ENCODE measurements at regions not wholly inside any gene's neighbourhood (a gene's known extent, or its start where the extent isn't known, plus 50 kb on each side); places are given as distances from the start of the nearest gene placed in this dataset.

DNA sequence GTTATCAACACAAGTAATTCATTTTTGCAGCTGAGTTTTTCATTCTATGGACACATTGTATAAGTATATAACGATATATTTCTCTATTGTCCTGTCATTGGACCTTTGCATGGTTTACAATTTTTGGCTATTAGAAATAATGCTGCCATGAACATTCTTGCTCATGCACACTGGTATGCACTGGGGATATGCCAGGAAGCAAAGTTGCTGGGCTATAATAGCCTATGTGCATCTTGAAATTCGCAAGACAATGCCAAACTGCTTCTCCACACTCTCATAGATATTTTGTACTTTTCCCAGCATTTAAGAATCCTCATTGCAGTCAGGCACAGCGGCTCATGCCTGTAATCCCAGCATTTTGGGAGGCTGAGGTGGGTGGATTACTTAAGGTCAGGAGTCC, 852.6 kb upstream of the ID2 start:
- no peak overlapping the region for H3K4me3 ChIP-seq (ENCODE audit: low read depth, low read length)
- no peak for DNase-seq (ENCODE audit: low read depth)

DNA sequence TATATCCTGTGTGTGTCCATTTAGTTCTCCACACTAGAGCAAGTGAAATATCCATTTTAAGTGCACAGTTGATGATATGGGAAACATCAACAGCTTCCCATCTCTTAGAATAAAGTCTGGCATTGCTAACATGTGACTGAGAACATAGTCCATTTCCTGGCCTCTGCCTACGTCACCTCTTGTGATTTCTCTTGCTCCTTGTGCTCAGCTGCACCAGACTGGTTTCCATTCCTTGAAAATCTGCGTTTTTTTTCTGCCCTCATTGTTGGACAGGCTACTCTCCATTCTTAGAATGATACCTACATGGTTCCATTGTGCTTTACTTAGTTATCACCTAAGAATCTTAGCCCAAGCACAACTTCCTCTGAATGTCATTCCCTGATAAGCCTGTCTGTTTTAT, 851.2 kb upstream of the ID2 start:
- DNase-seq (ENCODE audit: low read depth) = no peak
- H3K4me3 ChIP-seq (ENCODE audit: low read depth, low read length) = no peak overlapping the region

DNA sequence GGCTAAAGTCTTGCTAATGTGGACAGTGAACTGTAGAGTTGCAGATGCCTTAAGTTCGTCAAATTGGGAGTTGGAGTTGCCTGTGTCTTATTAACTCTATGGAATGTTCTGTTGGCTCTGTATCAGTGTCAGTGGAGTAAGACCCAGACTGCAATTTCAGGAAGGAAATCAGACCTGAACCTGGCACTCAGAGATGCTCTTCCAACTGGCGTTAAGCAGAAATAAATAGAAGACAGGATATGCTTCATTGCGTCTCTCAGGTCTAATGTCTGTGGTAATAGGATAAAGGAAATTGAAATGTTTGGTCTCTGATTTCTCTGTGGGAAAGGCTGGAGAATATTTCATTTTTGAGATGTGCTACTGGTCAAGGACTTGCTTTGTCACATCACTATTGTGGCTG, 846.7 kb upstream of the ID2 start:
- no peak overlapping the region for H3K4me3 ChIP-seq (ENCODE audit: low read depth, low read length)
- DNase-seq (ENCODE audit: low read depth) = no peak

DNA sequence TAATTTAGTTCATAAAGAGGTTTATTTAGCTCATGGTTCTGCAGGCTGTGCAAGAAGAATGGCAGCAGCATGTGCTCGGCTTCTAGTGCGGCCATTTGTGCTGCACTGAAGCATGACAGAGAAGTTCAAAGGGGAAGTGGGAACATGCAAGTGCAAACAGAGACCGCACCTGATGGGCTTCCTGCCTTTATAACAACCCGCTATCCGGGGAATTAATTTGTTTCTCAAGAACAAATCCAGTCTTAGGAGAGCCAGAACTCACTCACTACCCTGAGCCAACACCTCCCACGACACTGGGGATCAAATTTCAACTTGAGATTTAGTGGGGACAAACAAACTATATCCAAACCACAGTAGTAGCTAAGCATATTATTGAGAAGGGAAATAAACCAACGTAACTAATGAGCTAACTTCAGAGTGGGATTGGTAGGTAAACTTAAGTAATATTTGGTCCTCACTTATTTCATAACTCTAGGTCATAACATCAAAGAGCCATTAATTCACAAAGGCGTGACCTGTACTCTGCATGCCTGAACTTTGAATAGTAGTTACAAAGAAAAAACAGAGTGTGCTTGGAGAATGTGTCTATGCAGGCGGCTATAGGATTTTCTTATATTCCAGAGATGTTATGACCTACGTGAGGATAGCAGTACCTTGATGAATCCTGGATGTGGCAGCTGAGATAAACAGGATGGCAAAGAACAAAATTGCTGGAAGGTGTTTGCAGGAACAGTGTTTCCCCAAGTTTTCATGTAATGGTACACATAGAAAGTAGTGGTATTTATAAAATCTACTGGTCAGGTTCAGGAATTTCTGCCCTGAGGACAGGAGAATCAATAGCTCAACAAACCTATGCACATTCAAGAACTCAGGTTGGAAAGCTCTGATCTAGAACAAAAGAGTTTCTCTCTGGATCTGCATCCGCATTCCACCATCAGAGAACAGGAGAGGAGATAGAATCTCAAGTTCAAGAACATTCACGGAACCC, 845.9 kb upstream of the ID2 start:
- DNase-seq (ENCODE audit: low read depth) = no peak
- H3K4me3 ChIP-seq (ENCODE audit: low read depth, low read length) = no peak overlapping the region

DNA sequence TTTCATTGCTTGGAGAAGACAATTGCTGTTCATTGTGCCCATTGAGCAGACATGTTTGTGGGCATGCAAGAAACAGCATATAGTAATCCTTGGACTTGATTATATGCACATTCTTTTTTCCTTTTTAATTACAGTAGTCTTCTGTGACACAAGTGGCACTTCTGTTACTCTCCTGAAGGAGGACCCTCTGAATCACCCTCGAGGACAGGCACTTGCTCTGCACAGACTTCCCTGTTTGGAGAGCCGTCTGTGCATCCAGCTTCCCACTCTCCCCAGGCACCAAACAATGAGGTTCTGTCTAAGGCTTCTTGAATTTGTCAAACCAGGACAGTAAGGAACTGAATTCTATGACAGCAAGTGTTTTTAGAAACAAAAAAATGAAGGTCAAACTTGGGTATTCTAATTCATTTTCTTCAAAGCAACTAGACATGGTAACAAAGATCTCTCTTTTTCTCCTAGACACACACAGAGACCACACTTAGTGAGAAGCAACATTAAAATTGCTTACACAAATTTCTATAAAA, 844.6 kb upstream of the ID2 start:
- H3K4me3 ChIP-seq (ENCODE audit: low read depth, low read length) = no peak overlapping the region
- no peak for DNase-seq (ENCODE audit: low read depth)

DNA sequence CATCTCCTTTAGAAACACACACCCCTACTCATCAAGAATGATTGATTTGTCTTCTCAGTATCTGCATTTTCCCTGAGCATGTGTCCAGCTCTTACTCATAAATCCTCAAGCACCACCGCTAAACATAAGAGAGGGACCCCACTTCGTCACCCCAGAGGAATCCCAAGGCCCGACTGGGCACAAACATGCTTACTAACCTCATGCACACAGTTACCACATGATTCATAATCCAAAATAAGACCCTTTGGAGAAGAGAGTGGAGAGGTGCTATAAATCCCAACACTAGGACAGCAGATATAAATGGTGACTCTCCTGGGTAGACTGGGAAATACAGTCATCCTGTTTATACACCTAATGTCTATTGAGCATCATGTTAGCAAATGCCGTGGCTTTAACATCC, 843.2 kb upstream of the ID2 start:
- no peak overlapping the region for H3K4me3 ChIP-seq (ENCODE audit: low read depth, low read length)
- no peak for DNase-seq (ENCODE audit: low read depth)

DNA sequence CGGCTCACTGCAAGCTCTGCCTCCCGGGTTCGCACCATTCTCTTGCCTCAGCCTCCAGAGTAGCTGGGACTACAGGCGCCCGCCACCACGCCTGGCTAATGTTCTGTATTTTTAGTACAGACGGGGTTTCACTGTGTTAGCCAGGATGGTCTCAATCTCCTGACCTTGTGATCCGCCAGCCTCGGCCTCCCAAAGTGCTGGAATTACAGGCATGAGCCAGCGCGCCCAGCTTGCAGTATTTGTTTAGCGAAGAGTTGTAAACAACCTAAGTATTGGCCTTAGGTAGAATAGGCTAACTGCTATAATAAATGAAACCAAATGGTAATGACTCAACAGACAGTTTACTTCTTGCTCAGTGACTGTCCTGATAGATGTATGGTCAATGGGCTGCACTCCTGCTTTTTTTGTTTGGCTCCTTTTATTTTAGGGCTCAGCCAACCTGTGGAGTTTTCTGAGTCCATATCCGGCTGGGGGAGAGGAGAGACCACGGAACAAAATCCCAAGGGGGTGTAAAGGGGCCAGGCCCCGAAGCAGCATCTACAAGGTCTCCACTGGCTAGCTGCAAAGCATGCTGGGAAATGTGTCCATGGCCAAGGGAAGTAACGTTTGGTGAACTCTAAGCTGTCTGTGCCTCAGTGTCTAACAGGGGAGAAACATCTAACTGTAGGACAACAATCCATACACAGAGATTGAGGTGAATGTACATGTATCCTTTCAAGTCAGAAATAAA, 841.0 kb upstream of the ID2 start:
- H3K4me3 ChIP-seq (ENCODE audit: low read depth, low read length) = no peak overlapping the region
- no peak for DNase-seq (ENCODE audit: low read depth)

DNA sequence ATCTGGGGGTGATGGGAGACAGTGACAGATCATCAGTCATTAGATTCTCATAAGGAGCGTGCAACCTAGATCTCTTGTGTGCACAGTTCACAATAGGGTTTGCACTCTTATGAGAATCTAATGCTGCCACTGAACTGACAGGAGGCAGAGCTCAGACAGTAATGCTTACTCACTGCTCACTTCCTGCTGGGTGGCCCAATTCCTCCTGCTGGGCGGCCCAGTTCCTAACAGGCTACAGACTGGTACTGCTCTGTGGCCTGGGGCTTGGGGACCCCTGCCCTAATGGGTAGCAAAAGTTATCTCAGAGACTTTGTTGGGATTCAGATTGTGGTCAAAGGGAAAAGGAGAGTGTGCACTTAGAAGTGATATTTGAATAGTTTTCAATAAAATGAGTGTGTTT, 840.1 kb upstream of the ID2 start:
- no peak for DNase-seq (ENCODE audit: low read depth)
- H3K4me3 ChIP-seq (ENCODE audit: low read depth, low read length) = no peak overlapping the region

DNA sequence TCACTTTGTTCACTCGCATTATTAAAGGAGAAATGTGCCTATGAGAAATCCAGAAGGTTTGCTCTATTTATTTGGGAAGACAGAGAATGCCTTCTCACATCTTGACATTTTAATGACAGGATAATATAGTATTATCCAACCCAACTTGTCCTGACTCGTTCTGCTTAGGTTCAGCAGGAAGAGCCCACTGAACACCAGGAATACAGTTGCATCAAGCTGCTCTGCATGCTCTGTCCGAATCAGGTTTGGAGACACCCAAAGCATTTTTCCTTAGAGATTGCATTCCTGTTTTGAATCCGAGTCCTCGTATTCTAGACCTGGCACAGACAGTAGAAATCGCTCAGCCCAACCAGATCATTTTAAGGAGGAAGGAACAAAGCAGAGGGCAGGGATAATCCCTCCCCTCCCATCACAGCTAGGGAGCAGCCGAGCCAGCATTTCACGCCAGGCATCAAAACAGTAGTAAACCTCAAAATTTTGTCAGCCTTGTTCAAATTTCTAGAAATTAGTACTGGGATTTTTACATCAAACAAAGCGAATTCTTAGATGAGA, 837.4 kb upstream of the ID2 start:
- DNase-seq (ENCODE audit: low read depth) = no peak
- H3K4me3 ChIP-seq (ENCODE audit: low read depth, low read length) = no peak overlapping the region

DNA sequence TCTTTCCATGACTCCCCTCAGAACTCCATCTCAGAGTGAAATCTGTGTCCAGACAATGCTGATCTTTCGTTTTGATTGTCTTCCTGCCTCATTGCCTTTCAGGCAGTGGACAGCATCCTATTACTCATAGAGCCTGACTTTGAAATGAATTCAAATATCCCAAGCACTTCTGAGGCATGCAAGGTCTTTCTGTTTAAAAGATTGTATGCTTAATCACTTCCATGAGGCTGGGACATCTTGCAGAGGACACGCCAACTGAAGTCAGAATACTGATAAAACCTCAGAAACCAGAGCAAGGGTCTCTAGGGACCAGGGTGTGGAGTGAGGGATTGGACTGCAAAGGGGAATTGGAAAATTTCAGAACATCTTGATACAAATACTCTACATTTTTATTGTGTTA, 836.5 kb upstream of the ID2 start:
- DNase-seq (ENCODE audit: low read depth) = peak; percentile 67
- H3K4me3 ChIP-seq (ENCODE audit: low read depth, low read length) = no peak overlapping the region

DNA sequence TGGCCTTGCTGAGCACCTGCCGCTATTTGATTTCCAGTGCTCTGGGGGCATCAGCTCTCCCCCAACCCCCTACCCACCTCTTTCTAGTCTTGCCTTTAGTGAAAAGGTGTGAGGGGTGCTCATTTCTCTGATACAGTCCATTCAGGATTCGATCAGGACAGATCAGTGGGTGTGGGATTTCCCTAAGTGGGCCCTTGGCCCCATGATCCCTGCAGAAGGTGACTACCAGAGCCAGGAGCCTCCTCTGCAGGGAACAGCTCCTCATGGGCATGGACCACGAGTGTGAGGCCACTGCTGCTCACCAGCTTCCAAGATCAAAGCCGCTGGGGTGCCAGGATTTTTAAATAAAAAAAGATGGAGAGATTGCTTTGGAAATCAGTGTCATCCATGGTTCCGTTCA, 835.2 kb upstream of the ID2 start:
- no peak for DNase-seq (ENCODE audit: low read depth)
- H3K4me3 ChIP-seq (ENCODE audit: low read depth, low read length) = no peak overlapping the region

DNA sequence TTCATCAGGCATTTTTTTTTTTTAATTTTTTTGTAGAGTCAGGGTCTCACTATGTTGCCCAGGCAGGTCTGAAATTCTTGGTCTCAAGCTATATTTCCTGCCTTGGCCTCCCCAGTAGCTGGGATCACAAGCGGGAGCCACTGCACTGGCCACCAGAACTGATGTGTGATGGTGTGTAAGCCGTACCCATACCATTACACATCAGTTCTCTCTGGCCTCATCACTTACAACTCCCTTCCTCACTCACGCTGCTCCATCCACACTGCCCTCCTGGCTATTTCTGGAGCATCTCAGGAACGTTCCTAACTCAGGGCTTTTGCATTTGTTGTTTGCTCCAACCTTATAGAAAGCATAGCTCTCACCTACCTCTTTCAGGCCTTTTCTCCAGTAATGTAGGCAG, 834.5 kb upstream of the ID2 start:
- no peak for DNase-seq (ENCODE audit: low read depth)

DNA sequence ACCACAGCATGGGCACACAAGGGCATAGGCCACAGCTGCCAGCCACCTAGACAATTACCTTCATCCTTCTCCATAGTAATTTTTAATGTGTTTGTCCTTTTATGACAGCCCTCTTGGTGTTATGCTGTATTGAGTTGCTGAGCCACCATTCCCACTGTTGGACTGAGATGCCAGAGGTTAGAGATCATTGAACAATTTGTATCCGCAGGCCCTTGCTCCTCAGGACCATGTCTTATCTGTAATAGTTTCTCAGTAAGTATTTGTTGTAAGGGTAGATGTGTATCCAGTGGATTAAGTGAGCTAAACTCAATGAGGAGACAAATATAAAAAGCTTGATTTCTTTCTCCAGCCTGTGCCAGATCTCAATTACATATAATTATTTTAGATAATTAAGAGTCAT, 832.8 kb upstream of the ID2 start:
- H3K4me3 ChIP-seq (ENCODE audit: low read depth, low read length) = no peak overlapping the region
- DNase-seq (ENCODE audit: low read depth) = no peak

More for the DNA sequence above, 834.5 kb upstream of the ID2 start:
- H3K4me3 ChIP-seq (ENCODE audit: low read depth, low read length) = no peak overlapping the region

DNA sequence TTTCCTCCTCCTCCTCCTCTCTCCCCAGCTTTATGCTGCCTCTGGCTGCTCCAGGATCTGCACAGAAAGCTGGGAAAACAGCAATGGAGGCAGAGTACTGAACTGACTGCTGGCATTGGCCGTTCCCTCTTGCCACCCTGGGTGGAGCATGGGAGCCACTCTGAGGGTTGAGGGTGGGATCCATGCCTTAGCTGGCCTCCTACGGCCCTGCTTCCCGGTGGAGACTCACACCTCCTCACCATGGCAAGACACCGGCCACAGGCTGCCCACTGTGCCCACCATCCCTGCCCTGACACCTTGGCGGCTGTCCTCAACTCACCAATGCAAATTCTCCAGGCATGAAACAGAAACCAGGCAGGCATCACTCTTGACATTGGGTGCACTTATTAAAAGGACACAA, 832.3 kb upstream of the ID2 start:
- DNase-seq (ENCODE audit: low read depth) = no peak
- H3K4me3 ChIP-seq (ENCODE audit: low read depth, low read length) = no peak overlapping the region

DNA sequence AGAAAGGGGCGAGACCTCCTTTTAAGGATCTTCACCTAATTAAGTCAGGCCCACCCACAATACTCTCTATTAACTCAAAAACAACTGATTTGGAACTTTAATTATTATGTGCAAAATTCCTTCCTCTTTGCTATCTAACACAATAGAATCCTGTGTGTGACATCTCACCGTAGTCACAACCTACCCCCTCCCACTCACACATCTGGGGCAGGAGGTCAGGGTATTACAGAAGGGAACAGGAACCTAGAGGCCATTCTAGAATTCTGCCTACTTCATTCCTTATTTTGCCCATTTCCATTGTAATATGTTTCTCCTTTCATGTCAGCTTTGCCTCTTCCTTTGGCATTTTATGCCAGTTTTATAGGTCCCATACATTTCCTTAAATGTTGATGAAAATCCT, 829.3 kb upstream of the ID2 start:
- no peak overlapping the region for H3K4me3 ChIP-seq (ENCODE audit: low read depth, low read length)
- no peak for DNase-seq (ENCODE audit: low read depth)

DNA sequence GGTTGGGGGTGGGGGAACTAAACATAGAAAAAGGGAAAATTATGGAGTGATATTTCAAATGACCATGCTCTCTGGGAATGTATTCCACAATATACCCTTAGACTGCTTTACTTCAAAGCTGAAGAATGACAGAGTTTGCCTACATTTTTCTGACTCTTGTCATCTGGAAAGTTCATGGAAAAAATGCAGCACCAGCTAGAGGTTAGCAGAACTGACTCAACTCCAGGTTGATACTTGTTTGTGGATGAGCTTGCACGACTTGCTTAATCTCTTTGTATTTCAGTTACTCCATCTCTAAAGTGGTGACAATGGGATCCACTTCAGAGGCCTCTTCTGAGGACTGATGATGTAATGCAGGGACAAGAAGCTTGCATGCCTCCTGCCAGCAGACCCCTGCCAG, 824.0 kb upstream of the ID2 start:
- DNase-seq (ENCODE audit: low read depth) = peak; percentile 18

DNA sequence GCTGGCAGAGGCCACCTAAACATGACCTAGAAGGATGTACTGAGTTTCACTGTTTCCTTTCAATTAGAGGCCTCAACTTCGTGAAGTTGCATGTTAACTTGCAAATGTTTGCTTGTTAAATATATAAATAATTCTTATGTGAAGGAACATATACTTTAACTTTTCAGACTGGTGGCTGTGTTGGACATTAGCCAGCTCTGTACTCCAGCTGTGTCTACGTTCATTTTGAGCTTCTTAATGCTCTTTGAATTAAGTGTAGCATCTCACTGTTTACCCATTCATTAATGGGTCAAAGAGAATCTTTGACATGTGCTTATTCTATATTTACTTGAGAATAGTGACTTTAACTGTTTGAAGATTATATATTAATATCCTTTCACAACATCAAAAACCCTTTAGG, 823.2 kb upstream of the ID2 start:
- DNase-seq (ENCODE audit: low read depth) = no peak

More for the DNA sequence above, 824.0 kb upstream of the ID2 start:
- no peak overlapping the region for H3K4me3 ChIP-seq (ENCODE audit: low read depth, low read length)

DNA sequence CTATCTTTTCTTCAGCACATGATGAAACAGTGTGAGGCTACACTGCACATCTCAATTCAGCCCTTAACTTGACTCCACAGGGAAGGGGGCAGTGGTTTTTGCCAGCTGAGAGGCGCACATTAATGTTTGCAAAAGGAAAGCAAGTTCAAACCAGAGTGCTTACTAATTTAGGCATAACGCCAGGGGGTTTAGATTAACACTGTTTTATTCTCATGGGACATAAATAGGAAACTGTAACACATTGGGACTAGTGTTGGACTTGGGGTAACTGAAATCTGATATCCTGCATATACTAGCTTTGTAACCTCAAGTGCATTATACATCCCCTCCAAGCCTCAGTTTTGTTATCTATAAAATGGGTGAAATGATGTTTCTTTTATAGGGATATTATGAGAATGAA, 821.2 kb upstream of the ID2 start:
- DNase-seq (ENCODE audit: low read depth) = no peak
- no peak overlapping the region for H3K4me3 ChIP-seq (ENCODE audit: low read depth, low read length)

More for the DNA sequence above, 823.2 kb upstream of the ID2 start:
- H3K4me3 ChIP-seq (ENCODE audit: low read depth, low read length) = no peak overlapping the region

DNA sequence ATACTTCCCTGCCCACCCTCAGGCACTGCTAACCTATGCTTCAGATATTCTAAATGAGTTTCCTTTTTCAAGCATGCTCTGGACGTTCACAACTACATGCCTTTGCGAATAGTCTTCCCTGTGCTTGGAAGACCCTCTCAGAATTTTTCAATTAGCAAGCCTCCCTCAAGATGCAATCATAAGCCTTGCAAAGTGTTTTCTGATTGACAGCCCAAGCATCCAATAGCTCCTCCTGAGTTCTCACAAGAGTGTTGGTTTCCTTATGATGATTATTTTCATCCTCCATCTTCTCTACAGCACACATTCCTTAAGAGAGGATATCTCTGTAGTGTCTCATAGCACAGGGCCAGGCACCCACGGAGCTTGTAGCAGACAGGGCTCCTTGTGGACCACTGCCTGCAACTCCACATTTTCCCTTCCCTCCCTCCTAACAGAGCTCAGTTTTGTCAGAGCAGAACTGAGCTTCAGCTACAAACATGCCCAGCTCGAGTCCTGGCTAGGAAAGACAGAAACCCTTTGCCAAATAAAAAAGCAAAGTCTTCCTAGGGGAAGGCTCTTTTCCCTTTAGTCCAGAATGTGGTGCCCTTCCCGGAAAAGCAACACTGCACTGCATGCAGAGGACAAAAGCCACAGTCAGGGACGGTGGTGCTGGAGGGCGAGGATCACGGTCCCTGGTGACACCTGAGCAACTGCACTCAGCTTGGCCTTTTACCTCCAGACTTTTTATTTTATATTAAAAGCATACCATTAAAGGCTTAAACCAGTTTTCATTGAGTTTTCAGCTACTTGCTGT, 819.8 kb upstream of the ID2 start:
- no peak overlapping the region for H3K4me3 ChIP-seq (ENCODE audit: low read depth, low read length)
- no peak for DNase-seq (ENCODE audit: low read depth)

Measured in skeletal muscle cell (primary cell).